Activated CD4-positive, alpha-beta T cell treated with anti-CD3 and anti-CD28 coated beads, Interleukin-2, amount 50 U/mL, for 48 hours (primary cell): ENCODE measurements at regions not wholly inside any gene's neighbourhood (a gene's known extent, or its start where the extent isn't known, plus 50 kb on each side); places are given as distances from the start of the nearest gene placed in this dataset.

Source experiments
- DNase-seq, 2 experiments: peaks; one replicate each; pipeline ENCODE4 v3.0.0-alpha.2; 2020

- no peak for DNase-seq
Measured at GRCh38 chr14:43981135-43981768, 525.8 kb downstream of the FSCB start.

- no peak for DNase-seq
Measured at GRCh38 chr14:43956741-43957140, 550.3 kb downstream of the FSCB start.

GRCh38 chr14:43949400-43949799 lies 557.7 kb downstream of the FSCB start:
- no peak for DNase-seq

- no peak for DNase-seq
Measured at GRCh38 chr14:43939836-43940235, 567.2 kb downstream of the FSCB start.

GRCh38 chr14:43938588-43939281 lies 568.3 kb downstream of the FSCB start:
- no peak for DNase-seq

GRCh38 chr14:43937001-43937400 lies 570.1 kb downstream of the FSCB start:
- no peak for DNase-seq

- no peak for DNase-seq
Measured at GRCh38 chr14:43934102-43934501, 573.0 kb downstream of the FSCB start.

- DNase-seq, result no peak
Measured at GRCh38 chr14:43914041-43914693, 592.9 kb downstream of the FSCB start.

GRCh38 chr14:43903209-43903608 lies 603.9 kb downstream of the FSCB start:
- no peak for DNase-seq

GRCh38 chr14:43901911-43902673 lies 605.0 kb downstream of the FSCB start:
- no peak for DNase-seq

- DNase-seq, result no peak
Measured at GRCh38 chr14:43900173-43900655, 606.9 kb downstream of the FSCB start.

- DNase-seq, result no peak
Measured at GRCh38 chr14:43898687-43899086, 608.4 kb downstream of the FSCB start.

GRCh38 chr14:43896044-43896443 lies 611.0 kb downstream of the FSCB start:
- DNase-seq, result no peak

- no peak for DNase-seq
Measured at GRCh38 chr14:43894534-43894933, 612.5 kb downstream of the FSCB start.

GRCh38 chr14:43887523-43887922 lies 619.6 kb downstream of the FSCB start:
- DNase-seq, result no peak

- DNase-seq, result no peak
Measured at GRCh38 chr14:43877351-43877960, 629.6 kb downstream of the FSCB start.

- DNase-seq, result no peak
Measured at GRCh38 chr14:43872752-43873655, 634.1 kb downstream of the FSCB start.

GRCh38 chr14:43872222-43872621 lies 634.9 kb downstream of the FSCB start:
- DNase-seq, result no peak

GRCh38 chr14:43858981-43859380 lies 648.1 kb downstream of the FSCB start:
- DNase-seq, result no peak

GRCh38 chr14:43855556-43855955 lies 651.5 kb downstream of the FSCB start:
- DNase-seq, result no peak

- DNase-seq, result no peak
Measured at GRCh38 chr14:43853541-43853940, 653.5 kb downstream of the FSCB start.
